H1 (cell line): ENCODE measurements at regions not wholly inside any gene's neighbourhood (a gene's known extent, or its start where the extent isn't known, plus 50 kb on each side); places are given as distances from the start of the nearest gene placed in this dataset.

Experiments used
- ATF3 ChIP-seq: IDR thresholded peaks from 2 replicates; pipeline ENCODE4 v1.6.1; 2011; ENCODE audit warnings: low read depth, mild to moderate bottlenecking, low read length; ENCODE audit not compliant: insufficient read depth
- CTCF ChIP-seq, 3 experiments: IDR thresholded peaks; 1 replicate in 2 of 3; 2 replicates in 1 of 3; pipeline versions ENCODE4 v1.5.1 to v1.6.1; 2011; ENCODE audit warnings: low read length in 3 of 3, mild to moderate bottlenecking in 3 of 3, inconsistent platforms in 2 of 3, low read depth in 1 of 3, moderate library complexity in 1 of 3; ENCODE audit not compliant: insufficient read depth in 1 of 3; ENCODE audit errors: control extremely low read depth in 1 of 3
- GABPA ChIP-seq: IDR thresholded peaks from 2 replicates; pipeline ENCODE4 v1.6.1; 2011; ENCODE audit warnings: mild to moderate bottlenecking, low read length, moderate library complexity, borderline replicate concordance; ENCODE audit not compliant: insufficient read depth
- HDAC2 ChIP-seq, 2 experiments: fragments of 300-600 bp in 1 of 2; sonication (generic) in 1 of 2; IDR thresholded peaks; 2 replicates each; pipeline ENCODE4 v1.6.1; 2011 to 2012; ENCODE audit warnings: low read depth in 2 of 2, low read length in 2 of 2, mild to moderate bottlenecking in 2 of 2, moderate library complexity in 2 of 2, borderline replicate concordance in 1 of 2, inconsistent platforms in 1 of 2
- JUND ChIP-seq: IDR thresholded peaks from 2 replicates; pipeline ENCODE4 v1.6.1; 2011; ENCODE audit warnings: mild to moderate bottlenecking, improper control_type of control experiment, low read length
- KDM1A ChIP-seq: fragments of 200-600, 300-600 bp; sonication (generic); IDR thresholded peaks from 2 replicates; pipeline ENCODE4 v1.7.1; 2016; ENCODE audit warnings: mild to moderate bottlenecking, low read length, borderline replicate concordance
- NANOG ChIP-seq: IDR thresholded peaks from 2 replicates; pipeline ENCODE4 v1.6.1; 2011; ENCODE audit warnings: low read length, low read depth, mild to moderate bottlenecking, inconsistent platforms; ENCODE audit not compliant: insufficient read depth, poor library complexity, severe bottlenecking
- NRF1 ChIP-seq: IDR thresholded peaks from 2 replicates; pipeline ENCODE4 v1.6.1; 2011; ENCODE audit warnings: mild to moderate bottlenecking, low read depth, low read length, improper control_type of control experiment
- POLR2A ChIP-seq, 2 experiments: IDR thresholded peaks; 1 replicate in 1 of 2; 2 replicates in 1 of 2; pipeline ENCODE4 v1.6.1; 2011; ENCODE audit warnings: low read depth in 2 of 2, low read length in 2 of 2, mild to moderate bottlenecking in 2 of 2; ENCODE audit errors: control extremely low read depth in 1 of 2
- POLR2AphosphoS5 ChIP-seq: IDR thresholded peaks from 2 replicates; pipeline ENCODE4 v1.6.1; 2011; ENCODE audit warnings: low read depth, low read length
- SRF ChIP-seq: IDR thresholded peaks from 2 replicates; pipeline ENCODE4 v1.6.1; 2011; ENCODE audit warnings: mild to moderate bottlenecking, low read depth, low read length, moderate library complexity
- SUZ12 ChIP-seq: fragments of 200-600 bp; sonication (generic); IDR thresholded peaks from 2 replicates; pipeline ENCODE4 v1.6.1; 2012; ENCODE audit warnings: mild to moderate bottlenecking, inconsistent platforms, low read length, moderate library complexity, mixed read lengths

GRCh38 chr9:73030370-73031030, 77.6 kb upstream of the ALDH1A1 start:
- TF ChIP-seq POLR2AphosphoS5, result no peak
- TF ChIP-seq JUND, result no peak
- no peak for TF ChIP-seq KDM1A
- TF ChIP-seq NANOG, result no peak
- TF ChIP-seq SRF, result no peak
- TF ChIP-seq CTCF (IDR thresholded peaks at IDR 0.05; ENCODE audit: control extremely low read depth in 1 of 3, insufficient read depth in 1 of 3, low read depth in 1 of 3, low read length in 3 of 3), result no peak
- no peak for TF ChIP-seq ATF3
- TF ChIP-seq POLR2A (IDR thresholded peaks at IDR 0.05; ENCODE audit: control extremely low read depth in 1 of 2, low read depth in 2 of 2, low read length in 2 of 2), result no peak
- no peak for TF ChIP-seq GABPA
- no peak for TF ChIP-seq HDAC2 (IDR thresholded peaks at IDR 0.05; ENCODE audit: borderline replicate concordance in 1 of 2, low read depth in 2 of 2, low read length in 2 of 2)
- no peak for TF ChIP-seq SUZ12
- TF ChIP-seq NRF1, result no peak
